Transverse colon (tissue), 3 donors: ENCODE measurements at regions not wholly inside any gene's neighbourhood (a gene's known extent, or its start where the extent isn't known, plus 50 kb on each side); places are given as distances from the start of the nearest gene placed in this dataset.

ENCODE experiments used
- EP300 ChIP-seq: sonication (generic); formaldehyde crosslinking; IDR thresholded peaks from one replicate; pipeline ENCODE4 v1.6.1; 2017; ENCODE audit warnings: antibody characterized with exemption, low read depth
- TF ChIP-seq, protein P1 (sequence below), 5 experiments: fragments of 200-600 bp in 3 of 5; fragments of 450-650 bp in 2 of 5; sonication (generic) in 3 of 5; IDR thresholded peaks; 1 replicate in 2 of 5; 2 replicates in 3 of 5; pipeline ENCODE4 v1.5.1; 2016 to 2017; ENCODE audit warnings: antibody characterized with exemption in 5 of 5, inconsistent platforms in 3 of 5, mild to moderate bottlenecking in 2 of 5, moderate library complexity in 1 of 5

- no peak for TF ChIP-seq EP300
- TF ChIP-seq, protein P1, sequence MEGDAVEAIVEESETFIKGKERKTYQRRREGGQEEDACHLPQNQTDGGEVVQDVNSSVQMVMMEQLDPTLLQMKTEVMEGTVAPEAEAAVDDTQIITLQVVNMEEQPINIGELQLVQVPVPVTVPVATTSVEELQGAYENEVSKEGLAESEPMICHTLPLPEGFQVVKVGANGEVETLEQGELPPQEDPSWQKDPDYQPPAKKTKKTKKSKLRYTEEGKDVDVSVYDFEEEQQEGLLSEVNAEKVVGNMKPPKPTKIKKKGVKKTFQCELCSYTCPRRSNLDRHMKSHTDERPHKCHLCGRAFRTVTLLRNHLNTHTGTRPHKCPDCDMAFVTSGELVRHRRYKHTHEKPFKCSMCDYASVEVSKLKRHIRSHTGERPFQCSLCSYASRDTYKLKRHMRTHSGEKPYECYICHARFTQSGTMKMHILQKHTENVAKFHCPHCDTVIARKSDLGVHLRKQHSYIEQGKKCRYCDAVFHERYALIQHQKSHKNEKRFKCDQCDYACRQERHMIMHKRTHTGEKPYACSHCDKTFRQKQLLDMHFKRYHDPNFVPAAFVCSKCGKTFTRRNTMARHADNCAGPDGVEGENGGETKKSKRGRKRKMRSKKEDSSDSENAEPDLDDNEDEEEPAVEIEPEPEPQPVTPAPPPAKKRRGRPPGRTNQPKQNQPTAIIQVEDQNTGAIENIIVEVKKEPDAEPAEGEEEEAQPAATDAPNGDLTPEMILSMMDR (IDR thresholded peaks at IDR 0.05) = no peak
Observed at GRCh38 chr2:18049325-18049724, 170.9 kb downstream of the KCNS3 start.
